ENCODE measurements at regions not wholly inside any gene's neighbourhood (a gene's known extent, or its start where the extent isn't known, plus 50 kb on each side); places are given as distances from the start of the nearest gene placed in this dataset.
"Not testable (repeated sequence)": the region's sequence is repeated elsewhere in the genome, so short reads cannot be mapped to it uniquely, and the experiment has no call there.

GRCh38 chr4:188737251-188738002 lies 598.2 kb downstream of the TRIML1 start:
- no peak for DNase-seq (ENCODE audit: low spot score)

- not testable (repeated sequence) for DNase-seq (ENCODE audit: low spot score)
These were observed 599.0 kb downstream of the TRIML1 start for GRCh38 chr4:188738290-188738689.

DNA sequence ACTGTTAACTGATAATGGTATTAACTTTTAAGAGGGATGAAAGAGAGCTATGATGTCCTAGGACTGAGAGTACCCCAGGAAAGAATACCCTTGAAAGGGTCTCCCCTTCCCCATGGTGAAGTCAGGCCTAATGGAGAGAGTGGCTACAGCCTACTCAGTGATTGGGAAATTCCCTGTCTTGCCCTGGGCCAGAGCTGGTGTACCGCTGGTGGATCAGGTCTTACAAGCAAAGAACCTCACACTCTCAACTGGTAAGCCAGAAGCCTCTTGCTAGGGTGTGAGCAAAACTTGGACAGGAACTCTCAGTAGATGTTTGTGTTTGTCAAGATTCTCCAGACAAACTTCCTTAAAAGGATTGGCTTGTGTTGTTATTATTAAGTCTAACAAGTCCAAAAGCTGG lies 600.9 kb downstream of the TRIML1 start:
- DNase-seq (ENCODE audit: low spot score): not testable (repeated sequence)

DNA sequence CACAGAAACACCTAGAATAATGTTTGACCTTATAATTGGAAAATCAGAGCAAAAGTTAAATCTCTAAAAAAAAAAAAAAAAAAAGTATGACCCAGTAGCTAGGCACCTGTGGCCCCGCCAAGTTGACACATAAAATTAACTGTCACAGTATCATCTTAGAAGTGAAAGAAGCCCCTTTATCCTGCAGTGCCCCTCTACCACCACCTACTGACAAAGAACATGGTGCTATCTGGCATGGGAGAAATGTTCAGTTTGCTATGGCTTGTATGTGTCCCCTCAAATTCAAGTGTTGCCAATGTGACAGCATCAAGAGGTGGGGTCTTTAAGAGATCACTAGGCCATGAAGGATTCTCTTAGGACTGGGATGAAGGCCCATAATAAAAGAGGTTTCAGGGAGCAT lies 601.5 kb downstream of the TRIML1 start:
- DNase-seq (ENCODE audit: low spot score): not testable (repeated sequence)

DNA sequence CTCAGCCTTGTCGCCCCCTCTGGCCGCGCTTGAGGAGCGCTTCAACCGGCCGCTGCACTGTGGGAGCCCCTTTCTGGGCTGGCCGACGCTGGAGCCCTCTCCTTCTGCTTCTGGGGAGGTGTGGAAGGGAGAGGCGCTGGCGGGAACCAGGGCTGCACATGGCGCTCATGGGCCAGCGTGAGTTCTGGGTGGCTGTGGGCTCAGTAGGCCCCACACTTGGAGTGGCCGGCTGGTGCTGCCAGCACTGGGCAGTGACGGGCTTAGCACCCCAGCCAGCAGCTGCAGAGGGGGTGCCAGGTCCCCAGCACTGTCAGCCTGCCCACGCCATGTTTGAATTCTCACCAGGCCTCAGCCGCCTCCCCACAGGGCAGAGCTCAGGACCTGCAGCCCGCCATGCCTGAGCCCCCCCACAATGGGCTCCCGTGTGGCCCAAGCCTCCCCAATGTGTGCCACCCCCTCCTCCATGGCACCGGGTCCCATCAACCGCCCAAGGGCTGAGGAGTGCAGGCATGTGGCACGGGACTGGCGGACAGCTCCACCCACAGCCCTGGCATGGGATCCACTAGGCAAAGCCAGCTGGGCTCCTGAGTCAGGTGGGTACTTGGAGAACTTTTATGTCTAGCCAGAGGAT lies 615.2 kb downstream of the TRIML1 start:
- no peak for DNase-seq (ENCODE audit: low spot score)

GRCh38 chr4:188767496-188767895 lies 628.3 kb downstream of the TRIML1 start:
- no peak for DNase-seq (ENCODE audit: low spot score)

- no peak for DNase-seq (ENCODE audit: low spot score)
These were observed 639.7 kb downstream of the TRIML1 start for GRCh38 chr4:188778905-188779304.

DNA sequence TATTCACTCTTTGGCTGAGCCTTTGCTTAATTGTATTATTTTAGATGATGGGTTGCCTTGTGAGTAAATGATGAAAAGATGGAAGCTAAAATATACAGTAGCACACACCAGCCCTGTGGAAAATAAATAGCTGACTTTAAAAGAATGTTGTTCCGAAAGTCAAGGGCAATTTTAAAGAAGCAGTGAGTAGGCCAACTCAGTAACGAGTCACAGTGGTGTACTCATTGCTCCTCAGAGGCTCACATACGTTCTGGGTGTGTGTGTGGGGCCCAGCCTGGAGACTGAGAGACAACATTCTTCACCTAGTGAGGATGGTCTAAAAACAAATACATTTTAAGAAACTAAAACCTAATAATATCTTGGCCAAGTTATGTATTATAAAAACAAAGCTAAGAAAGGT lies 640.3 kb downstream of the TRIML1 start:
- DNase-seq (ENCODE audit: low spot score): no peak

GRCh38 chr4:188780028-188780427 lies 640.8 kb downstream of the TRIML1 start:
- no peak for DNase-seq (ENCODE audit: low spot score)

GRCh38 chr4:188780686-188781085 lies 641.4 kb downstream of the TRIML1 start:
- no peak for DNase-seq (ENCODE audit: low spot score)

DNA sequence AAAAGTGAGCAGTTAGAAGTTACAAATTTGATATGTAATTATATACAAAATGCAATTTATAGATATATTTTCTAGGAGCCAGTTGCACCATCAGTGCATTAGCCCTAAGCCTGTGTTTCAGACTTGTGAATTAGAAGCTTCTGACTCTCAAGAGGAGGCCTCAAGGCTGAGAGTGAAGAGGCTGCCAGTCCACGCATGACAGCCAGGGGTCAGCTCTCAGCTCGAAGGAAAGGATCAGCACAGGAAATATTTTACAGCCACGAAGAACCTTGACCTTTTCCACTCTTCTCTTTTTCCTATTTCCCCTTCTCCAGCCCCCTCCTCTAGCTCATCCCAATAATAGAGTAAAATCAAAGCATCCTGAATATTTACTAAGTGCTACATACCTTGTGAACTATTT lies 642.4 kb downstream of the TRIML1 start:
- no peak for DNase-seq (ENCODE audit: low spot score)

- no peak for DNase-seq (ENCODE audit: low spot score)
These were observed 643.9 kb downstream of the TRIML1 start for GRCh38 chr4:188783175-188783574.

GRCh38 chr4:188783606-188784160 lies 644.4 kb downstream of the TRIML1 start:
- DNase-seq (ENCODE audit: low spot score): no peak

DNA sequence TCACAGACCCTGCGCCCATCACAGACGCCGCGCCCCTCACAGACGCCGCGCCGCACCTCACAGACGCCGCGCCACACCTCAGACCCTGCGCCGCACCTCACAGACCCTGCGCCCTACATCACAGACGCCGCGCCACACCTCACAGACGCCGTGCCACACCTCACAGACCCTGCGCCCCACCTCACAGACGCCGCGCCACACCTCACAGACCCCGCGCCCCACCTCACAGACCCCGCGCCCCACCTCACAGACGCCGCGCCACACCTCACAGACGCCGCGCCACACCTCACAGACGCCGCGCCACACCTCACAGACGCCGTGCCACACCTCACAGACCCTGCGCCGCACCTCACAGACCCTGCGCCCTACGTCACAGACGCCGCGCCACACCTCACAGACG lies 657.4 kb downstream of the TRIML1 start:
- not testable (repeated sequence) for DNase-seq (ENCODE audit: low spot score)

DNA sequence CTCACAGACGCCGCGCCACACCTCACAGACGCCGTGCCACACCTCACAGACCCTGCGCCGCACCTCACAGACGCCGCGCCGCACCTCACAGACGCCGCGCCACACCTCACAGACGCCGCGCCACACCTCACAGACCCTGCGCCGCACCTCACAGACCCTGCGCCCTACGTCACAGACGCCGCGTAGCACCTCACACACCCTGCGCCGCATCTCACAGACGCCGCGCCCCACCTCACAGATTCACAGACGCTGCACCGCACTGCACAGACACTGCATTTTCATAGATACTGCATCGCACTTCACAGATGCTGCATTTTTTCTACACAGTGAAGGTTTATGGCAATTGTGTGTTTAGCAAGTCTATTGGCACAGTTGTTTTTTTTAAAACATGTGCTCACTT lies 657.8 kb downstream of the TRIML1 start:
- DNase-seq (ENCODE audit: low spot score): not testable (repeated sequence)

- DNase-seq (ENCODE audit: low spot score): no peak
These were observed 665.6 kb downstream of the TRIML1 start for GRCh38 chr4:188804861-188805260.

DNA sequence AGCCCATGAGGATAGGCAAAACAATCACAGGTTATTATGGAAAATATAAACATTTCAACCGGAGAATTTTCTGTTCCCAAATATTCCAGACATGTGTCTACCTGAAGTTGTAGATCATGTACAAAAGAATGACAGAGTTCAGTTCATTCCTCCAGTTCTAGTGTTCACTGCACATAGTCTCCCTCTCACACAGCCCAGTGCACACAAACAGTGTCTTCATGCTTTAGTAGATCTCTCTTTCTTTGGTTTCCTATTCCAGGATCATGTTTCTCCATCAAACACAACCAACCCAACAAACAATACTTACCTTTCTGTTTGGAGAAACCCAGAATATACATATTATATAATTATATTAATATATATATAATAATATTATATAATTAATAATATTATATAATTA lies 671.9 kb downstream of the TRIML1 start:
- no peak for DNase-seq (ENCODE audit: low spot score)

- DNase-seq (ENCODE audit: low spot score): no peak
These were observed 673.4 kb downstream of the TRIML1 start for GRCh38 chr4:188812644-188813043.

- DNase-seq (ENCODE audit: low spot score): no peak
These were observed 679.1 kb downstream of the TRIML1 start for GRCh38 chr4:188818300-188818699.

GRCh38 chr4:188819233-188819632 lies 680.0 kb downstream of the TRIML1 start:
- no peak for DNase-seq (ENCODE audit: low spot score)

DNA sequence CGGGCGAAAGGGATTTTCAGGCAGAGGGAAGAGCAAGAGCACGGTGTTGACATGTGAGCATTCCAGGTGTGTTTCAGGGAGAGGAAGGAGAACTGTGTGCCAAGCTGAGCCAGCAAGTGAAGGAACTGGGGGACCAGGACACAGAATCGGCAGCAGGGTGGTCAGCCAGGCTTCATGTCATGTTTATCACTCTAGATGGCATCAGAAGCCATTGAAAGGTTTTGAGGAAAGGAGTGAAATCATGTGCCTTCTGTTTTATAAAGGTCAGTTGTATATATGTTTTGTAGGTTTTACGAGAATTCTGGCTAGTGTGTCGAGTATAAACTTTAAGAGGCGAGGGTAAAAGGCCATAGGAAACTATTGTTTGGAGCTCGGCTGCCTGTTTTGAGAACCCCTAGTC lies 682.3 kb downstream of the TRIML1 start:
- DNase-seq (ENCODE audit: low spot score): no peak

- DNase-seq (ENCODE audit: low spot score): no peak
These were observed 683.5 kb downstream of the TRIML1 start for GRCh38 chr4:188822698-188823097.

- no peak for DNase-seq (ENCODE audit: low spot score)
These were observed 685.3 kb downstream of the TRIML1 start for GRCh38 chr4:188824553-188824952.

Data from left forelimb (tissue), 1 donor.